HG03064 (cell line): ENCODE measurements at regions not wholly inside any gene's neighbourhood (a gene's known extent, or its start where the extent isn't known, plus 50 kb on each side); places are given as distances from the start of the nearest gene placed in this dataset.

Source experiments
- ATAC-seq: cut with Tn5 transposase; IDR thresholded peaks from one replicate; pipeline ENCODE4 v1.9.1; 2021; ENCODE audit warnings: low read depth; ENCODE audit not compliant: unreplicated experiment

DNA sequence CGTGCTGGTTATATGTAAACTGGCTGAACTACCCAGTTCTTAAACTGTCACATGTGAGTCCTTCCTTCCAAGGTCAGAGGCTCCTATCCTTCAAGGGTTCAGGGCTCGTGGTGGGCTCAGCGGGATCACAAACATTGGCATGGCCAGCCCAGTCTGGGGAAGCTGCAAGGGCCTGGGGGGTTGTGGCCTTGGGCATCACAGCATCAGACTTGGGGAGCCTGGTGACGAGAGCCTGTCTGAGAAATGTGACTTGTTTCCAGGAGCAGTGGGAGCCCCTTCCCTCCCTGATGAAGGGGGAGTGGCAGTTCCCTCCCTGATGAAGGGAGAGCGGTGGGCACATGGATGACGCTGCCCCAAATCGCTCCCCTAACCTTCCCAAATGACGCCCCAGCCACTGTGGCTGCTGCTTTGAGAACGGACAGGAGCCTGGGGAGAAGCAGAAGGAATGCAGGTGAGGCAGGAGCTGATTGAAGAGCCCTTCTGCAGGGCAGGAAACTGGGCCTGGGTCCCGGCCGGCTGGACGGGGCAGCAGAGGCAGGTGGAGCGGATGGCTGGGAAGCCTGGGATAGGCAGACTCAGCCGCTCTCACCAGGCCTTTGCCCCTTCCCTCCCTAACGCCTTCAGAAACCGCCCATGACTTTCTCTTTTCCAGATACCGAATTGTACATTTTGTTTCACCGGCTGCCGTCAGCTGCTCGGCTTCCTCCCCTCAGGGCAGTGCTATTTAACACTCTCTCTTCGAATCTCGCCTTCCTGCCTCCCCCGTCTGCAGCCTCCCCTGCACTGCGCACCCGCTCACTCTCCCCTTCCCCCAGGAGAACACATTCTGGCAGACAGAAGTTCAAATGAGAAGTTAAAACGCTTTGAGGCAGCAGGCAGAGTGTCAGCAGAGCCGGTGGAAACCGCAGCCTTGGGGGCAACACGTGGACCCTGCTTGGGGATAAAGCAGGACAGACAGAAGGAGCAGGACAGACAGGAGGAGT, 1486.7 kb downstream of the BRD1 start:
- no peak for ATAC-seq

DNA sequence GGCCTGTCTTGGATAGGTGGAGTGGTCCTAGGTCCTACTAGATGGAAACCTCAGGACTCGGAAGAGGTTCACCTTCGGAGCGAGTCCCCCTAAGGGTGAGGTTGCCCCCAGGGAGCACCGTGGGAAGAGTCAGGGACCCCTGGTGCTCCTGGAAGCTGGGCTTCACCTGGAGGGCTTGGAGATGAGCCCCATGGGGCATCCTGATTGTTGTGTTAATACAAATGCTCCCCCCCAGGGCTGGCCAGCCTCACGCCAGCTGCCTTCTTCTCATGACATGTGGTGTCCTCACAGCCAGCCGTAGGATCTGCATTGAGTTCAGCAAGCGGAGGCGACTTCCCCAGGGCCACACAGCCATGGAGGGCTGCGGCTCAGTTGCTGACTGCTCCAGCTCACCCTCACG, 1487.5 kb downstream of the BRD1 start:
- ATAC-seq = no peak

DNA sequence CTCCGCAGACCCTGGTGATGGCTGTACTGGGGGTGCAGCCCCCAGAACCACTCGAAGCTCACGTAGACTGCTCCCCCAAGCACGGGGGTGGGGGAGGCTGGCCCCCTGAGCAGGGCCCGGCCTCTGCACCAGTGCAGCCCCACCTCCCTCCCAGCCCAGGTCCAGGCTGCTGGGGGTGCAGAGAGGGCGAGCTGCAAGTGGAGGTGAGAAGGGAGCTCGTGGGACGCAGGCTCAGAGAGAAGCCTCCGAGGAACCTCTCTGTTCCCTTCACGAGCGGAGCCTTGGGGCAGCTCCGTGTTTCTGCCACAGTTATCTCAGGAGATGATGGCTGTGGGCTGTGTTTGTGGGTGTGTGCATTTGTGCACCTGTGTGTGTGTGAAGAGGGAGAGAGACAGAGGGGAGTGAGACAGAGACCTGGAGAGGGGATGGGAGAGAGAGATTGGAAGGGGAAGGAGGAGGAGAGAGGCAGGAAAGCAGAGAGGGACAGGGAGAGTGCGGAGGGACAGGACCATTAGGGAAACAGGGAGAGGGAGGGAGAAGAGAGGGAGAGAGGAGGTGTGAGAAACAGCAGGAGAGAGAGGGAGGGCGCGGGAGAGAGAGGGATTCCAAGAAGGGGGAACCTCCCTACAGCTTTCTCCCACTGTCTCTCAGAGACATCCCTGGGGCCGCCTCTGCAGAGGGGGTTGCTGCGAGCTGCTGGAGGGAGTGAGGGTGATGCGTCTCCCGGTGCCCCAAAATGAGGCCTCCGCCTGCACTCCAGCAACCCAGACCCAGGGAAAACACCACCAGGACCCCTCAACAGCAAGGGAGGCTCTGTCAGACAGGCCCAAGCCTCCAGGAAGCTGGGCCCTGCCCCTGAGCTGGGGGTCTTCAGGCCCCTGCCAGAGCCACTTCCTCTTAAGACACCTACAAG, 1488.6 kb downstream of the BRD1 start:
- ATAC-seq = no peak

DNA sequence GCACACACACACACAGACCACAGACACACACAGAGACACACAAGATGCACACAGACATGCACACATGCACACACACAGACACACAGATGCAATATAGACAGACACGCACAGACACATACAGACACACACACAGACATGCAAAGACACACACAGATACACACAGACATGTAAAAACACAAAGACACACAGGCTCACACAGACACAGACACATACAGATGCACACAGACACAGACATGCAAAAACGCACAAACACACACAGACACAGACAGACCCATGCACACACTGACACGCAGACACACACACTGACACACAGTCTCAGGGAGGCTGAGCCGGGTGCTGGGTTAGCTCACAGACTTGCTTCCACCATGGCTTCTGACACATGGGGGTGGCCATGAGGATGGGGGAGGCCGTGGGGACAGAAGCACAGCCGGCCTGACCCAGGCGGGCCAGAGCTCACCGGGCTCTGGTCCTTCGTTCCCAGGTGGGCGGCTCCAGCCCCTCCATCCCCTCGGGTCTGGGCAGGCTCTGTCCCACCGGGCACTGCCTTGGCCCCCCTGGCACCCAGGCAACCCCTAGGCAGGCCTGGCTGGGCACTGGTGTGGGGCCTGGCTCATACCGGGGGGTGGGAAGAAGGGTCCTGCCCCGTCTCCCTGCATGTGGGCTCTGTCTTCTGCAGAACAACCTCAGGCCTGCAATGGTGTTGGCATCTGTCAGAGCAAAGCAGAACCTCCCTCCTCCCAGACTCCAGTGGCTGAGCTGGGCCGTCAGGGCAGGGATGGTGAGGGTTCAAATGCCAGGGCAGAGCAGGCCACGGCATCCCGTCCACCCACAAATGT, 1489.5 kb downstream of the BRD1 start:
- ATAC-seq = no peak

DNA sequence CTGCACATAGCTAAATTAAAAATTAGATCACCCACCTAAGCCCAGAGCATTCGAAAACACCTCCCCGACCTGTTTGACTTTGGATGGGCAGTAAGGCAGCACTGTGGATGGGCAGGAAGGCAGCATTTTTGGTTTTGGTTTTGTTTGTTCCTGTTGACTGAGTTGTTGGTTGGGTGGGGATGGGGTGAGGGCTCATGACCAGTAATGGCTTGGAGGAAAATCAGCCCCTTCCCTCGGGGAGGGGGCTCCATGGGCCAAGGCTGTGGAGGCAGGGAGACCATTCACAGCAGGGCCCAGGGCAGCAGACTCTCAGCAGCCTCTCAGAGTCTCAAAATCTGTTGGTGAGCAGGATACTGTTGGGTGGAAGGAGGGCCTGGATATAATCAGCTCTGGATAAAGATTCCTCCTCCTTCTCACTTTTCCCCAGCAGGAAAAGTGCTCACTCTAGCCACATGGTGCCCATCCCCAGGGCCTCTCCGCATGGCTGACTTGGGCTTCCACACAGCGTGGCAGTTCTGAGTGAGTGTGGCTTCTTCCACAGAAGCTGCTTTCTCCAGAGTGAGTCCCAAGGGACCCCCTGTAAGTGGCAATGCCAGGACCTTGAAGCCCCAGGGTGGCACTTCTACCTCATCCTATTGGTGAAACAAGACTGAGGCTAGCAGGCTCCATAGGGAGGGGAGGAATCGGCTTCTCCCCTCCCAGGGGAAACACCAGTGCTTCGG, 1491.2 kb downstream of the BRD1 start:
- no peak for ATAC-seq

DNA sequence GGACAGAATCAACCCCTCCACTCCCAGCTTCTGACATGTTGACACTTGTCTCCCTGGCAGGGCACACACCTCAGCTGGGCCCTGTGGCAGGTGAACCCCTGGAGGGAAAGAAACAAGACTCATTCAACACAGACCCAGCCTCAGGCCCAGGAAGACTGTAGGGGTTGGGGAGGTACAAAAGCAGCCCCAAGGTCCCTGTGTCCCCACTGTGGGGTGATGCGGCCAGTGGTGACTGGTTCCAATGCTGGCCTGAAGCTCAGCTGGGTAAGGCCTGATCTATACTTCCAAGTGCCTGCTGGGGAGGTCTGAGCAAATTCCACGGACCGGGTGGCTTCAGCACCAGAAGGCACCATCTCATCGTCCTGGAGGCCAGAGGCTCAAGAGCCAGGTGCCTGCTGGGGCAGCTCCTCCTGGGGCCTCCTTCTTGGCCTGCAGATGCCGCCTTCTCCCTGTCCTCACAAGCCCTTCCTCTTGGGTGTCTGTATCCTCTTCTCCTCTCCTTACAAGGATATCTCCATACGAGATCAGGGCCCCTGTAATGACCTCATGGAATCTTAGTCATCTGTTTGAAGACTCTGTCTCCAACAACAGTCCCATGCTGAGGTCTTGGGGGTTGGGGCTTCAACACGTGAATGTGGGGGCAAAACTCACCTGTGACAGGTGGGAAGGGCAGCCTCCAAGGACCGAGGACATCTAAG, 1492.1 kb downstream of the BRD1 start:
- no peak for ATAC-seq

DNA sequence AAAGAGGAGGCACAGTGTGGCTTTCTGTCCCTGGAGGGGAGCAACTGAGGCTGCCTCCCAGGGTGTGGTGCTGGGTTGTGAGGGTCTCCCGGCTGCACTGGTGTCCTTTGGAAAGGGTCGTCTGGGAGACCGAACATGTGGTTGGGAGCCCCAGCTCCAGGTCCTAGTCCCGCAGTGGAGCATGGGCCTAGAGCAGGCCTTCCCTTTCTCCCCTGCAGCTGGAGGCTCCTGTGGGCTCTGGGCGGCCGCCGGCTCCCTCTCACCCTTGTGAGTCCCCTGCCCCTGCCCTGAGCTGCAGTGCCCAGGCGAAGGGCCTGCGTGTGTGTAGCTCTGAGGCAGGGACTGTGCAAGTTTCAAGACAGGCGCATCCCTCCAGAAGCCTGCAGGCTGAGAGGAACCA, 1492.7 kb downstream of the BRD1 start:
- ATAC-seq = no peak

DNA sequence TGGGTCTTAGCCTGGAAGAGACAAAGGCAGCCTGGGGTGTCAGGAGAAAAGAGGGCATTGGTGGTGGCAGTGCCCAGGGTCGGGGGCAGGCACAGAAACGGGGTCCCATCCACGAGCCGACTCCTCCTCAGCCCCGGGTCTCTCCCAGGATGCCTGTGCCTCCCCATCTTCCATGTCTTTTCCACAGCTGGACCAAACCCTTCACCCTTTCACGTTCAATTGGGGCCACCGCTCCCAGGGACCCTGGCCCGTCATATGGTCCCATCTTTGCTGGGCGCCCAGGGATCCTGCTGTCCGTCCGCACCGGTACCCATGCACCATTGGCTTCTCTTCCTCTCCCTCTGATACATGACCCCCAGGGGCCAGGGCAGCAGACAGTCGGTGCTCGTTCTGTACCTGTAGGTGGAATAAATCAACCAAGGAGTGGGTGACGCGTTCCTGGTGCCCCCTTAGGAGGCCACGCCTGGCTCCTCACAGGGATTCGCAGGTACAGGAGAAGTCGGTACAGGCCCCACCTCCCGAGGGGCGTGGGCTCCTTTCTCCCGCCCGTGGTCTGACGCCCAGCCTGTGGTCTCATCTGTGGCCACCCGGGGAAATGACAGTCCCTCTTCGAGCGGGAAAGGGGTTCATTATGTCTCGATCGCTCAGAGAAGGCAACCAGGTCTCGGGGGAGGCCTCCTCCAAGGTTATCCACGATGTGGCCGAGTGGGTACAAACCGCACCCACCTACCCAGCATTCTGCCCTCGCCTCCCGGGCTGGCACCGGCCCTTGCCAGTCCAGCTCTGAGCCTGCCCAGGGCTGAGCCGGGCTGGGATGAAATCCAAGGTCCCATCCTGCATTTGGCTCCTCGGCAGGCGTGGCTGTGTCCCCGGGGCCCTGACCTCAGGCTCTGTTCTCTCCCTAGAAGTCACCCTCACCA, 1493.6 kb downstream of the BRD1 start:
- no peak for ATAC-seq

DNA sequence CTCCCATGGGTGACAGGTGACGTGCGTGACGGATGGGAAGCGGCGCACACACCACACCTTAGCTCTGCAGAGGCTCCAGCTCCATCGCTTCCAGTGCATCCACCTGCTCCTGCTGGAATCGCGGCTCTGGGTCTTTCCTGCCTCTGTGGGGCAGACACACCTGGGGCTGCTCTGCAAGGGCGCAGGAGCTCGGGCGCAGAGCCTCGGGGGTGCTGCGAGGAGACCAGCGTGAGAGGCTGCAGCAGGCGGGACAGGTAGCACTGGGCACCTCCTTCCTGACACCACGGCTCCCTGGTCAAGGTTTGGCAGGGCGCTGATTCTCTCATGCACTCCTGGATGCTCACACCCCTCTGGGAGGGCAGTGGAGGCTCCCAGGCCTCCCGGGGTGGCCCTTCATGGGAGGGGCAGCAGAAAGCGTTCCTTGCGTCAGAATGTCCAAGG, 1494.3 kb downstream of the BRD1 start:
- no peak for ATAC-seq

DNA sequence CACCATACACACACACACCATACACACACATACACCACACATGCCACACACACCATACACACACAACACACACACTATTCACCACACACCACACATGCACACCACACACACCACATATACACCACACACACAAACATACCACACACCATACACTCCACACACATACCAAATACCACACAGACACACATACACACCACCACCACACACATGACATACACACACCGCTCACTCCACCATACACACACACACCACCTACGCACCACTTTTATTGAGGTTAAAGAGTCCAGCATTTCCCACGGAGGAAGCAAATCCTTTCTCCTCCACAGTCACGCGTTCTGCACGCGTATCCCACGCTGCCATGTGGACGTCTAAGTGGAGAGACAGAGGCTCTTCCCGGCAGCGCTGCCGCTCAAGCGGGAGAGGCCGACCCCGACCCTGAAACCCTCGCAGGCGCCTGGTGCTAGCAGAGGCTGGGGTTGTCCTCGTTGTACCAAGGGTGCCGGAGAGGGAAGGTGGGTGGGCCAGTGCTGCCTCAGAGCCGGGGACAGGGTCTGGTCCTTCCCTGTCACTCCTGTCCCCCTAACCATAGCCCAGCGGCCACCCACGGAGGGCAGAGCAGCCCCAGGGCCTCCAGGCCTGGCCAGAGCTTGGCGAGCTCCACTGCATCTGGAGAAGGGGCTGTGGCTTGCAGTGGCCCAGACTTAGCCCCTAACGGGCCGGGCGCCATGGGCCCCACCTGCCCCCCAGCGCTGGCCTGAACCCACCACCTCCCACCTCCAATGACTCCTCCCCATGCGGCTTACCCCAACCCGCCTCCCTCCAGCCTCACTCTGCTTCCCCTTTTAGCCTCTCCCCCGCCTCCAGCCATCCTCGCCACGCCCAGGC, 1495.0 kb downstream of the BRD1 start:
- ATAC-seq = no peak

DNA sequence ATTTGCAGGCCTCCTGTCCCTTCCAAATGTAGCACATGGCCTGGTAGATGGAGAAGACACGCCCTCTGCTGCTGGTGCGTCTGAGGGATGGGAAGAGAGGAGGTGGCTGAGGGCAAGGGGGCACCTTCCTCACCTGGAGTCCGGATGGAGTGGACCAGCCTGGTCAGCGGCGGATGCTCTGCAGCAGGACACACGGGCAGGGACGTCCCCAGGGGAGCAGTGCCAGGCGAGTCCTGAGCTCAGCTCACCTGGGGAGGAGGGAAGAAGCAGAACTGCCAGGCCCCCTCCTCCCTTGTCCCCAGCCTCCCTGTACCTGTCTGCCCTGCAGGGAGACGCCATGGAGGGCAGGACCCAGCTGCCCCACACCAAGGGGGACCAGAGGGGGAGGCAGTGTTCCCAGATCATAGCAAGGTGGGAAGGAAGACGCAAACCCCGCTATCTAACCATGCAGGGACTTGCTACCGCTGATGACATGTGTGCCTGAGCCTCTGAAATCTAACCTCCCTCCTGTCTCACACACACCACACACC, 1495.9 kb downstream of the BRD1 start:
- no peak for ATAC-seq

DNA sequence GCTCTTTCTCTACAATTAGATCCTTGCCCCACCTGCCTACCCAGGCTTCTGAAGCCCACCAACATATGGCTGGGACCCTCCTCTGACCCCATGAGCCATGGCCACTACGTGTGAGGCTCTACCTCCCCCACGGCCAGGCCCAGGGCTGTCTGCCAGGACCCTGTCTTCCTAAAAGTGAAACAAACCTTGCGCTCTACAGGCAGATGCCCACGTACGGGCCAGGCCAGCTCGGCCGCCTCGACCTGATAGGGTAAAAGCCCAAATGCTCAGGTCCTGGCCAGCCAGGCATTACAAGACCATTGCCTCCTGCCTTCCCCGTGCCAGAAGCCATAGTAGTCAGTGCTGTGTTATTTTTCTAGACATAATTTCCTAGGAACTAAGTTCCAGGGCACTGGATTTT, 1496.4 kb downstream of the BRD1 start:
- ATAC-seq = no peak

DNA sequence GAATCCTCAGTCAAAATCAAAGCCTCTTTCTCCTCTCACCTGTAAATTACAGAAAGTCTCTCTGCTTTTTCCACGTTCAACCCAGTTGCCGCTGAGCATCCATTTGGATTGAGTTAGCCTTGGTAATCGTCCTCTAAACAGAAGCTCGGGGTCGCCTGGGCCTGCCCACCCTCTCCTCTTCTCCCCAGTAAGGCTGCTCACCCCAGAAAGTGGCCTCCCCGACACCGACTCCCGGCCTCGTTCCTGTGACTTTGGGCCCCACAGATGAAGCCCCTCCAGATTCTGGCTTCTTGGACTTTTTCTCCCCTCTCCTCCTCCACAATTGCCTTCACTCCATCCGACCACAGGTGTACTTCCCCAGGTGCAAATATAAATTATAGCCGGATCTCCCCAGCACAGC, 1500.0 kb downstream of the BRD1 start:
- no peak for ATAC-seq

DNA sequence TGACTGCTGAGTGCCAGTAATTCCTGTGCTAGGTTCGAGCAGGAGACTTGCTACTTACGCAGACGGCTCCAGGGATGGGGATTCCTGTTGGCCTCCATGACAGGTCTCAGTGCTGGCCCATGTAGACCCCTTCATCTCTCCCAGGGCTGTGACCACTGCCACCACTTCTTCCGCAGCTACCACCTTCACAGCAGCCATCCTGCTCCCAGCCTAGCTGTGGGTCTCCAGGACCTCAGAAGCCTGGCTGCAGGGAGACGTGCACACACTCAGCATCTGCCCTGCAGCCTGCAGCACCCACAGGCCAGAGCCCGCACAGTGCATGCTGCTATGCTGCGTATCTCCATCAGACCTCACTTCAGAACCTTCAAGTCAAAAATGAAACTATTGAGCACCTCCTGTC, 1503.9 kb downstream of the BRD1 start:
- no peak for ATAC-seq

DNA sequence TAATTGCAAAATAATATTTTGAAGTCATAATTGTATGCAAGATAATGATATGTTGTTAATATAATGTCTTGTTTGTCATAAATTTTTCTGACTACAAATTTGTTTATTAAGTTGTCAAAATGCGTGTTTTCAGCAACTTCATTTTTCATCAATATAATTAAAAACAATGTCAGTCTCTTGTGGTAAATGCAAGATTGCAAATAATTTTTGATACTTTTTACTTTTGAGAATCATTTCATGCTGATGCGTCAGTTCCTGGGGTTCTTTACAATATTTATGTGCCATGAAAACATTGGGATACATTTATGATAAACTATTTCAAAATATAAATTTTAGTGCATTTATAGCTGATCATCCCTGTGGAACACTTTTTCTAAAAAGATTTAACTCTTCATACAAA, 1504.8 kb downstream of the BRD1 start:
- no peak for ATAC-seq

DNA sequence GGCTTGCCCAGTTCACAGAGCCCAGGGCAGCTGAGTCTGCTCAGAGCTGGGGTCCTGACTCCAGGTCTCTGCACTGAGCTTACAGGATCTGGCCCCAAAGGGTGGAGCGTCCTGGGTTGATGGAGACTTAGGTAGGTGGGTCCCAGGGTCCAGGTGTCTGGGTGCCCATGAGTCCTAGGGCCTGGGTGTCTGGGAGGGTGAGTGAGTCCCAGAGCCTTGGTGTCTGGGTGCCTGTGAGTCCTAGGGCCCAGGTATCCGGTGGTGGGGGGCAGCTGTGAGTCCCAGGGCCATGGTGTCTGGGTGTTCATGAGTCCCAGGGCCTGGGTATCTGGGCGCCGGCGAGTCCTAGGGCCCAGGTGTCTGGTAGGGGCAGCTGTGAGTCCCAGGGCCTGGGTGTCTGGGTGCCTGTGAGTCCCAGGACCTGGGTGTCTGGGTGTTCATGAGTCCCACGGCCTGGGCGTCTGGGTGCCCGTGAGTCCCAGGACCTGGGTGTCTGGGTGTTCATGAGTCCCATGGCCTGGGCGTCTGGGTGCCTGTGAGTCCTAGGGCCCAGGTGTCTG, 1505.6 kb downstream of the BRD1 start:
- no peak for ATAC-seq
